ENCODE measurements at regions not wholly inside any gene's neighbourhood (a gene's known extent, or its start where the extent isn't known, plus 50 kb on each side); places are given as distances from the start of the nearest gene placed in this dataset.
"Not testable (repeated sequence)": the region's sequence is repeated elsewhere in the genome, so short reads cannot be mapped to it uniquely, and the experiment has no call there.

- not testable (repeated sequence) for H3K9me3 ChIP-seq (ENCODE audit: control insufficient read depth, low read length); H3K14ac ChIP-seq (ENCODE audit: low read length in 2 of 2); H3K27me3 ChIP-seq (ENCODE audit: control insufficient read depth in 1 of 2, insufficient read depth in 1 of 2, low read length in 2 of 2); H3K4ac ChIP-seq (ENCODE audit: low read depth in 1 of 2, low read length in 2 of 2); H3K9ac ChIP-seq (ENCODE audit: low read length); H3K18ac ChIP-seq (ENCODE audit: low read depth in 1 of 2, low read length in 2 of 2); H2BK15ac ChIP-seq (ENCODE audit: low read depth, poor library complexity, severe bottlenecking); H4K91ac ChIP-seq (ENCODE audit: low read length); H3K23ac ChIP-seq (ENCODE audit: low read length in 2 of 2); H2BK12ac ChIP-seq (ENCODE audit: low read length in 2 of 2); DNase-seq; H3K36me3 ChIP-seq (ENCODE audit: control insufficient read depth in 1 of 2, insufficient read depth in 2 of 2, low read depth in 1 of 2, low read length in 2 of 2); H2BK120ac ChIP-seq (ENCODE audit: low read depth, low read length); H3K4me1 ChIP-seq (ENCODE audit: control insufficient read depth, insufficient read depth, low read depth, low read length); H2AK5ac ChIP-seq (ENCODE audit: low read length, severe bottlenecking); H2AFZ ChIP-seq (ENCODE audit: low read depth, low read length); H3K4me3 ChIP-seq (ENCODE audit: insufficient read depth in 1 of 2, low read depth in 1 of 2, low read length in 2 of 2); H4K8ac ChIP-seq (ENCODE audit: low read length); H3K79me1 ChIP-seq (replicated peaks; ENCODE audit: low read length, poor library complexity, severe bottlenecking); H3K27ac ChIP-seq (ENCODE audit: low read length, poor library complexity, severe bottlenecking); H3K4me2 ChIP-seq (ENCODE audit: low read length, poor library complexity, severe bottlenecking); H2BK5ac ChIP-seq (ENCODE audit: low read depth, low read length, poor library complexity, severe bottlenecking)
- WGBS = no CpG with 5 or more reads among the region's 6 CpGs
These were observed 780.7 kb upstream of the POU3F4 start for GRCh38 chrX:82727436-82727835.

- H3K79me1 ChIP-seq (replicated peaks; ENCODE audit: low read length, poor library complexity, severe bottlenecking) = no peaks in the 10 kb centered on the region
- no peak overlapping the region for H3K9ac ChIP-seq (ENCODE audit: low read length)
- H4K91ac ChIP-seq (ENCODE audit: low read length) = no peak overlapping the region
- H3K27me3 ChIP-seq (ENCODE audit: control insufficient read depth in 1 of 2, insufficient read depth in 1 of 2, low read length in 2 of 2) = no peaks in the 10 kb centered on the region
- no peak overlapping the region for H3K27ac ChIP-seq (ENCODE audit: low read length, poor library complexity, severe bottlenecking)
- no peak overlapping the region for H2AK5ac ChIP-seq (ENCODE audit: low read length, severe bottlenecking)
- peaks cover 3% of the 10 kb centered on the region for H3K9me3 ChIP-seq (ENCODE audit: control insufficient read depth, low read length)
- no CpG with 5 or more reads among the region's 1 CpG for WGBS
- no peak overlapping the region for H3K23ac ChIP-seq (ENCODE audit: low read length in 2 of 2)
- no peak overlapping the region for H2BK15ac ChIP-seq (ENCODE audit: low read depth, poor library complexity, severe bottlenecking)
- H3K14ac ChIP-seq (ENCODE audit: low read length in 2 of 2) = no peak overlapping the region
- H2BK120ac ChIP-seq (ENCODE audit: low read depth, low read length) = no peak overlapping the region
- no peak overlapping the region for H2BK5ac ChIP-seq (ENCODE audit: low read depth, low read length, poor library complexity, severe bottlenecking)
- H4K8ac ChIP-seq (ENCODE audit: low read length) = no peak overlapping the region
- no peak overlapping the region for H2BK12ac ChIP-seq (ENCODE audit: low read length in 2 of 2)
- DNase-seq = no peak
- no peaks in the 10 kb centered on the region for H3K4me1 ChIP-seq (ENCODE audit: control insufficient read depth, insufficient read depth, low read depth, low read length)
- H3K4ac ChIP-seq (ENCODE audit: low read depth in 1 of 2, low read length in 2 of 2) = no peak overlapping the region
- no peak overlapping the region for H2AFZ ChIP-seq (ENCODE audit: low read depth, low read length)
- H3K18ac ChIP-seq (ENCODE audit: low read depth in 1 of 2, low read length in 2 of 2) = no peak overlapping the region
- no peak overlapping the region for H3K4me3 ChIP-seq (ENCODE audit: insufficient read depth in 1 of 2, low read depth in 1 of 2, low read length in 2 of 2)
- H3K4me2 ChIP-seq (ENCODE audit: low read length, poor library complexity, severe bottlenecking) = no peak overlapping the region
- H3K36me3 ChIP-seq (ENCODE audit: control insufficient read depth in 1 of 2, insufficient read depth in 2 of 2, low read depth in 1 of 2, low read length in 2 of 2) = no peaks in the 10 kb centered on the region
These were observed 775.2 kb upstream of the POU3F4 start for GRCh38 chrX:82732861-82733260.

GRCh38 chrX:82734140-82734539 is 774.0 kb upstream of the POU3F4 start:
- H3K4me3 ChIP-seq (ENCODE audit: insufficient read depth in 1 of 2, low read depth in 1 of 2, low read length in 2 of 2) = no peak overlapping the region
- H3K4me1 ChIP-seq (ENCODE audit: control insufficient read depth, insufficient read depth, low read depth, low read length) = no peaks in the 10 kb centered on the region
- no peak overlapping the region for H2AFZ ChIP-seq (ENCODE audit: low read depth, low read length)
- no peak overlapping the region for H2BK15ac ChIP-seq (ENCODE audit: low read depth, poor library complexity, severe bottlenecking)
- no peaks in the 10 kb centered on the region for H3K27me3 ChIP-seq (ENCODE audit: control insufficient read depth in 1 of 2, insufficient read depth in 1 of 2, low read length in 2 of 2)
- no peak overlapping the region for H2BK12ac ChIP-seq (ENCODE audit: low read length in 2 of 2)
- no peak overlapping the region for H2BK120ac ChIP-seq (ENCODE audit: low read depth, low read length)
- peaks cover 3% of the 10 kb centered on the region for H3K9me3 ChIP-seq (ENCODE audit: control insufficient read depth, low read length)
- H3K79me1 ChIP-seq (replicated peaks; ENCODE audit: low read length, poor library complexity, severe bottlenecking) = no peaks in the 10 kb centered on the region
- no peak overlapping the region for H2AK5ac ChIP-seq (ENCODE audit: low read length, severe bottlenecking)
- no peak overlapping the region for H3K27ac ChIP-seq (ENCODE audit: low read length, poor library complexity, severe bottlenecking)
- no peaks in the 10 kb centered on the region for H3K36me3 ChIP-seq (ENCODE audit: control insufficient read depth in 1 of 2, insufficient read depth in 2 of 2, low read depth in 1 of 2, low read length in 2 of 2)
- H3K9ac ChIP-seq (ENCODE audit: low read length) = no peak overlapping the region
- no peak overlapping the region for H3K4ac ChIP-seq (ENCODE audit: low read depth in 1 of 2, low read length in 2 of 2)
- no peak for DNase-seq
- no peak overlapping the region for H3K18ac ChIP-seq (ENCODE audit: low read depth in 1 of 2, low read length in 2 of 2)
- no peak overlapping the region for H3K23ac ChIP-seq (ENCODE audit: low read length in 2 of 2)
- no peak overlapping the region for H2BK5ac ChIP-seq (ENCODE audit: low read depth, low read length, poor library complexity, severe bottlenecking)
- H4K8ac ChIP-seq (ENCODE audit: low read length) = no peak overlapping the region
- no peak overlapping the region for H4K91ac ChIP-seq (ENCODE audit: low read length)
- H3K14ac ChIP-seq (ENCODE audit: low read length in 2 of 2) = no peak overlapping the region
- H3K4me2 ChIP-seq (ENCODE audit: low read length, poor library complexity, severe bottlenecking) = no peak overlapping the region

- H3K18ac ChIP-seq (ENCODE audit: low read depth in 1 of 2, low read length in 2 of 2); H2AK5ac ChIP-seq (ENCODE audit: low read length, severe bottlenecking); H3K79me1 ChIP-seq (replicated peaks; ENCODE audit: low read length, poor library complexity, severe bottlenecking); H3K27me3 ChIP-seq (ENCODE audit: control insufficient read depth in 1 of 2, insufficient read depth in 1 of 2, low read length in 2 of 2); H3K14ac ChIP-seq (ENCODE audit: low read length in 2 of 2); H2AFZ ChIP-seq (ENCODE audit: low read depth, low read length); H3K36me3 ChIP-seq (ENCODE audit: control insufficient read depth in 1 of 2, insufficient read depth in 2 of 2, low read depth in 1 of 2, low read length in 2 of 2); H3K4me3 ChIP-seq (ENCODE audit: insufficient read depth in 1 of 2, low read depth in 1 of 2, low read length in 2 of 2); H2BK15ac ChIP-seq (ENCODE audit: low read depth, poor library complexity, severe bottlenecking); H3K27ac ChIP-seq (ENCODE audit: low read length, poor library complexity, severe bottlenecking); H4K8ac ChIP-seq (ENCODE audit: low read length); H3K4ac ChIP-seq (ENCODE audit: low read depth in 1 of 2, low read length in 2 of 2); H3K23ac ChIP-seq (ENCODE audit: low read length in 2 of 2); DNase-seq; H4K91ac ChIP-seq (ENCODE audit: low read length); H3K4me2 ChIP-seq (ENCODE audit: low read length, poor library complexity, severe bottlenecking); H3K9me3 ChIP-seq (ENCODE audit: control insufficient read depth, low read length); H3K4me1 ChIP-seq (ENCODE audit: control insufficient read depth, insufficient read depth, low read depth, low read length); H3K9ac ChIP-seq (ENCODE audit: low read length); H2BK5ac ChIP-seq (ENCODE audit: low read depth, low read length, poor library complexity, severe bottlenecking); H2BK12ac ChIP-seq (ENCODE audit: low read length in 2 of 2); H2BK120ac ChIP-seq (ENCODE audit: low read depth, low read length): not testable (repeated sequence)
- WGBS = 100% methylated on average over 4 of the region's 20 CpGs
These were observed 769.8 kb upstream of the POU3F4 start for GRCh38 chrX:82738313-82738712.
